Left renal cortex interstitium (tissue), 4 donors: ENCODE measurements at regions not wholly inside any gene's neighbourhood (a gene's known extent, or its start where the extent isn't known, plus 50 kb on each side); places are given as distances from the start of the nearest gene placed in this dataset.

Experiments used
- DNase-seq, 4 donors: peaks; one replicate each; pipeline ENCODE4 v3.0.0-alpha.2; 2013; ENCODE audit warnings: low read depth in 4 of 4, low spot score in 2 of 4, missing footprints in 1 of 4

GRCh38 chr9:88037285-88037845 lies 63.0 kb upstream of the CDK20 start:
- DNase-seq, result no peak

DNA sequence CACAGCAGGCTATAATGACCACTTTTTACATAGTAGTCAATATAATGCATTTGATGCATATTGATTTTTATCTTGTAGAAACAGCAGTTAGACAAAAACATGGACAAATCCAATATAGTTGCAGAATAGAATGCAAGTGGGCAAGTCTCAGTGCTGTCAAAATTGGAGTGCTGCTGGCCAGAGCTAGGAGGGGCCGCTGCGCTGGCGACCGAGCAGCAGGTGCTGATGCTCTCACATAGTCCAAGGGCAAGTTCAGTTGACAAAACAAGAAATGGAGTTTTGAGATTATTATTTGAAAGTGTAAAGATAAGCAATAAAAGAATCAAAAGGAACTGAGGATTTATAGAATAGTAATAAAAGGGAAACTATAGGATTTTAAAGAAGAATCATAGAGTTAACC lies 60.6 kb upstream of the CDK20 start:
- no peak for DNase-seq

DNA sequence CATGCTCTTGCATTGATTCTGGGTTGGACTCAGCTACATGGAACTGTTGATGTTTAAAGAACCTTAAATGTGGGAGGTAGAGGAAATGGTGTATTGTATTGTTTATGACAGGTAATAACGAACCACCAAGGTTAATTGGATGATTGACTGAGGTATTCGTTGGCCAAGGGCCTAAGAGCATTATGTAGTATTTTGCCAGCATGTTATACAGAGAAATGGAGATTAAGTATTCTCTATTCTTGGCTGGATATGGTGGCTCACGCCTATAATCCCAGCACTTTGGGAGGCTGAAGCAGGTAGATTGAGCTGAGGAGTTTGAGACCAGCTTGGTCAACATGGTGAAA lies 59.0 kb upstream of the CDK20 start:
- no peak for DNase-seq

- no peak for DNase-seq
Measured at GRCh38 chr9:88028338-88028737, 54.0 kb upstream of the CDK20 start.

GRCh38 chr9:88026118-88026479 lies 51.8 kb upstream of the CDK20 start:
- no peak for DNase-seq

GRCh38 chr9:88025411-88026117 lies 51.2 kb upstream of the CDK20 start:
- no peak for DNase-seq

DNA sequence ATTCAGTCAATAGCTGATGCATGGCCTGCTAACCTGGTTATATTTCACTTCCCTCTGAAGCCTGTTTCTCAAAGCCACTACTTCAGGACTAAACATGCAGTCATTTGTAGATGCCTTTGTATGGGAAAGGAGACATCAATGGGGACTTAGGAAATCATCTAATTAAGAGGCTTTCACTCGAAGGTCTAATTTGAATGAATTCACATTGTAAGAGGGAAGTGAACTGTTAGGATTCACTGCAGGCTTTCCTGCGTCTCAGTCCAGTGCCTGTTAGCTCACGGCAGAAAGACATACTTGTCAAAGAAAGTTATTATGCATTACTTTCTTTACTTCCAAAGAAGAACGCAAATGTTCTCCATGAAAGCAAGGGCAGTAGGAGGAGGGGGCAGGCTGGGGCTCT lies 50.6 kb upstream of the CDK20 start:
- no peak for DNase-seq
